WERI-Rb-1 (cell line): ENCODE measurements at regions not wholly inside any gene's neighbourhood (a gene's known extent, or its start where the extent isn't known, plus 50 kb on each side); places are given as distances from the start of the nearest gene placed in this dataset.

Experiments
- DNase-seq: peaks from one replicate; pipeline ENCODE4 v3.0.0-alpha.2; 2020
- H3K27ac ChIP-seq: fragments of 250-450 bp; sonication (Bioruptor Pico); 2 replicates; pipeline ENCODE4 v1.5.1; 2020; ENCODE audit warnings: mild to moderate bottlenecking, moderate library complexity
- H3K27me3 ChIP-seq: fragments of 250-450 bp; sonication (Bioruptor Pico); 2 replicates; pipeline ENCODE4 v1.5.1; 2021; ENCODE audit warnings: mild to moderate bottlenecking, low read depth, moderate library complexity; ENCODE audit not compliant: insufficient read depth, severe bottlenecking
- H3K36me3 ChIP-seq: fragments of 250-450 bp; sonication (Bioruptor Pico); 2 replicates; pipeline ENCODE4 v1.5.1; 2020; ENCODE audit warnings: mild to moderate bottlenecking, moderate library complexity
- H3K4me3 ChIP-seq: 2 replicates; pipeline ENCODE4 v1.5.1; 2011; ENCODE audit warnings: low read depth, mild to moderate bottlenecking, control low read depth, low read length
- H3K9me3 ChIP-seq: fragments of 250-450 bp; sonication (Bioruptor Pico); 2 replicates; pipeline ENCODE4 v1.5.1; 2021; ENCODE audit warnings: mild to moderate bottlenecking, moderate library complexity; ENCODE audit not compliant: severe bottlenecking
- TF ChIP-seq, protein P1 (sequence below): IDR thresholded peaks from 2 replicates; pipeline ENCODE4 v1.5.1; 2011; ENCODE audit warnings: low read depth, mild to moderate bottlenecking, control low read depth, inconsistent platforms, low read length

- Histone ChIP-seq H3K9me3 (no peaks in the 10 kb centered on the region), H3K27ac (no peak overlapping the region), H3K4me3 (no peak overlapping the region), H3K36me3 (no peaks in the 10 kb centered on the region), H3K27me3 (no peaks in the 10 kb centered on the region)
- TF ChIP-seq, protein P1, sequence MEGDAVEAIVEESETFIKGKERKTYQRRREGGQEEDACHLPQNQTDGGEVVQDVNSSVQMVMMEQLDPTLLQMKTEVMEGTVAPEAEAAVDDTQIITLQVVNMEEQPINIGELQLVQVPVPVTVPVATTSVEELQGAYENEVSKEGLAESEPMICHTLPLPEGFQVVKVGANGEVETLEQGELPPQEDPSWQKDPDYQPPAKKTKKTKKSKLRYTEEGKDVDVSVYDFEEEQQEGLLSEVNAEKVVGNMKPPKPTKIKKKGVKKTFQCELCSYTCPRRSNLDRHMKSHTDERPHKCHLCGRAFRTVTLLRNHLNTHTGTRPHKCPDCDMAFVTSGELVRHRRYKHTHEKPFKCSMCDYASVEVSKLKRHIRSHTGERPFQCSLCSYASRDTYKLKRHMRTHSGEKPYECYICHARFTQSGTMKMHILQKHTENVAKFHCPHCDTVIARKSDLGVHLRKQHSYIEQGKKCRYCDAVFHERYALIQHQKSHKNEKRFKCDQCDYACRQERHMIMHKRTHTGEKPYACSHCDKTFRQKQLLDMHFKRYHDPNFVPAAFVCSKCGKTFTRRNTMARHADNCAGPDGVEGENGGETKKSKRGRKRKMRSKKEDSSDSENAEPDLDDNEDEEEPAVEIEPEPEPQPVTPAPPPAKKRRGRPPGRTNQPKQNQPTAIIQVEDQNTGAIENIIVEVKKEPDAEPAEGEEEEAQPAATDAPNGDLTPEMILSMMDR = no peak
- DNase-seq = no peak
These were observed 184.5 kb upstream of the E2F7 start for GRCh38 chr12:77249892-77250291.

DNA sequence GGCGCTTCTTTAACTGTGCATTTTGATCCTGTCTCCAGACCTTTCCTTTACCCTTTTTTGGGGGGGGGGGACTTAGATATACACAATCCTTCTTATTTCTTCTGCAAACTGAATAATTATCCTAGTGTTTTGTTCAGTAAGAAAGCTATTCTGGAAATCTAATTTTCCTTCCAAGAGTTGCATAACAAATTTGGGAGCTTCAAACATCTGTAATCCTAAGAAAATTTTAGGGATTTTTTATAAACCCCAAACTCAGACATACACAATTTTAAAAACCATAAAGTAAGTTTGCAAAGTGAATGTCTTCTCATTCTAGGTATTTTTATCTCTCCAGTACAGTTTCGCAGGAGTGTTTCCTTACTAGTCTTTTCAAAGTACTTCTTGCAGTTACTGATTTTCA lies 182.7 kb upstream of the E2F7 start:
- no peaks in the 10 kb centered on the region for H3K36me3 ChIP-seq
- no peak overlapping the region for H3K4me3 ChIP-seq
- TF ChIP-seq, protein P1 = no peak
- no peak overlapping the region for H3K27ac ChIP-seq
- no peaks in the 10 kb centered on the region for H3K9me3 ChIP-seq
- no peak for DNase-seq
- no peaks in the 10 kb centered on the region for H3K27me3 ChIP-seq

- no peaks in the 10 kb centered on the region for H3K27me3 ChIP-seq
- no peak for DNase-seq
- TF ChIP-seq, protein P1 = no peak
- H3K27ac ChIP-seq = no peak overlapping the region
- no peaks in the 10 kb centered on the region for H3K9me3 ChIP-seq
- H3K36me3 ChIP-seq = no peaks in the 10 kb centered on the region
- H3K4me3 ChIP-seq = no peak overlapping the region
These were observed 182.2 kb upstream of the E2F7 start for GRCh38 chr12:77247542-77247941.

GRCh38 chr12:77243345-77243744 lies 178.0 kb upstream of the E2F7 start:
- TF ChIP-seq, protein P1 = no peak
- DNase-seq = no peak
- Histone ChIP-seq H3K27ac (no peak overlapping the region), H3K27me3 (no peaks in the 10 kb centered on the region), H3K4me3 (no peak overlapping the region), H3K36me3 (no peaks in the 10 kb centered on the region), H3K9me3 (no peaks in the 10 kb centered on the region)

DNA sequence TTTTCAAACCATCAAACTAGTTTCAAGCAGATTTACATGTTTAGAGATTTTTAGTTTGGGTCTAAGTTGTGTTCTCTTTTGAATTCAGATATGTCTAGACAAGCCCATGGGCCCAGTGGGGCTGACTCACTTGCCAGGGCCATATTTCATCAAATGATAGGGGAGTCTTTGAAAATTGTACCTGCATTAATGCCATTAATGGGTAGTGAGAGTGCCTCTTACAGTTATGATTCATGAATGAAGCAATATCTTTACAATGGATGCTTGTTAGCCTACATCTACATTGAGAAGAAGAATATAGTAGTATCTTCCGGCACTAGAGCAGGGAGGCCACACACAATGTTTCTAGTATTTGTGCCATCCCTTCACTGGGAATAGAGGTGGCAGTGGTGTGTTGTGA lies 174.2 kb upstream of the E2F7 start:
- no peak overlapping the region for H3K4me3 ChIP-seq
- no peak for DNase-seq

DNA sequence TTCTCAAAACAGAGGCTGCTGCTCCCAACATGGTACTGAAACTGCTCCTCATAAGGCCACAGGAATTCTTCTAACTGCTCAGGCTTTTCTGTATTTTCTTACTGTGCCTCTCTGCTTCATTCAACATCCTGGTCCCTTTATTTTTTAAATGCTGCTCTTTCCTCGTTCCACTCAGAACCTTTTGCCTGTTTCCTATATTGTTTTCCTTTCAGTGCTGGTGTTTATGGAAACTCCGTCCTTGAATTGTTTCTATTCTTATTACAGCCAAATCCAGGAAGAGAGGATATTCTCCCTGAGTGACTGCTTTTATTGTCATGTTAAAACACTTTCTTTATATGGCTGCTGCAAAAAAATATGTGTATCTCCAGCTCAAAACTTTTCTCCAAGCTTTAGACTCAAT lies 173.0 kb upstream of the E2F7 start:
- Histone ChIP-seq H3K27me3 (no peaks in the 10 kb centered on the region), H3K9me3 (no peaks in the 10 kb centered on the region), H3K4me3 (no peak overlapping the region), H3K36me3 (no peaks in the 10 kb centered on the region), H3K27ac (no peak overlapping the region)
- DNase-seq = no peak
- TF ChIP-seq, protein P1 = no peak

More for the DNA sequence above, 174.2 kb upstream of the E2F7 start:
- Histone ChIP-seq H3K9me3 (no peaks in the 10 kb centered on the region), H3K27me3 (no peaks in the 10 kb centered on the region), H3K36me3 (no peaks in the 10 kb centered on the region), H3K27ac (no peak overlapping the region)
- TF ChIP-seq, protein P1 = no peak
